ENCODE measurements at regions not wholly inside any gene's neighbourhood (a gene's known extent, or its start where the extent isn't known, plus 50 kb on each side); places are given as distances from the start of the nearest gene placed in this dataset.

DNA sequence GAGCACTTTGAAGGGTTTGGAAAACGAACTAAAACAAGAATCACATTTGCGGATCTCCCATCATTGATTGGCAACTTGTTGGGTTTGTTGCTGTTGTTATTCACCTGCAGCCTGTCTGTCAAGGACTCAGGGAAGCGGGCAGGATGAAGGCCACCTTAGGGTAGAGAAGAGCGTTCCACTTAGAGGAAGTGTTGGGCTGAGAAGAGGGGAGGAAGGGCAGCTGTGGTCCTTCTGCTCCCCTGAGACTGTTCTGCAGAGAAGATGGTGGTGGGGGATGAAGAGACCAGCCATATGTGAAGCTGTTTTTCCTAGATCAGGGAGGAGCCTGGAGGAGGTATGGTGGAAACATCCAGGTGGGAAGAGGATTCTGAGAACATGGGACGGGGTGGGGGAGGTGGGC is 70.6 kb upstream of the CPEB4 start:
- TF ChIP-seq, protein P1, sequence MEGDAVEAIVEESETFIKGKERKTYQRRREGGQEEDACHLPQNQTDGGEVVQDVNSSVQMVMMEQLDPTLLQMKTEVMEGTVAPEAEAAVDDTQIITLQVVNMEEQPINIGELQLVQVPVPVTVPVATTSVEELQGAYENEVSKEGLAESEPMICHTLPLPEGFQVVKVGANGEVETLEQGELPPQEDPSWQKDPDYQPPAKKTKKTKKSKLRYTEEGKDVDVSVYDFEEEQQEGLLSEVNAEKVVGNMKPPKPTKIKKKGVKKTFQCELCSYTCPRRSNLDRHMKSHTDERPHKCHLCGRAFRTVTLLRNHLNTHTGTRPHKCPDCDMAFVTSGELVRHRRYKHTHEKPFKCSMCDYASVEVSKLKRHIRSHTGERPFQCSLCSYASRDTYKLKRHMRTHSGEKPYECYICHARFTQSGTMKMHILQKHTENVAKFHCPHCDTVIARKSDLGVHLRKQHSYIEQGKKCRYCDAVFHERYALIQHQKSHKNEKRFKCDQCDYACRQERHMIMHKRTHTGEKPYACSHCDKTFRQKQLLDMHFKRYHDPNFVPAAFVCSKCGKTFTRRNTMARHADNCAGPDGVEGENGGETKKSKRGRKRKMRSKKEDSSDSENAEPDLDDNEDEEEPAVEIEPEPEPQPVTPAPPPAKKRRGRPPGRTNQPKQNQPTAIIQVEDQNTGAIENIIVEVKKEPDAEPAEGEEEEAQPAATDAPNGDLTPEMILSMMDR (IDR thresholded peaks at IDR 0.05), result no peak
- TF ChIP-seq POLR2A (IDR thresholded peaks at IDR 0.05), result no peak
- no peak for TF ChIP-seq POLR2AphosphoS5 (IDR thresholded peaks at IDR 0.05)
- TF ChIP-seq EP300 (IDR thresholded peaks at IDR 0.05), result no peak
